CD4-positive, alpha-beta T cell treated with Interleukin-21 for 1 hour (primary cell): ENCODE measurements at regions not wholly inside any gene's neighbourhood (a gene's known extent, or its start where the extent isn't known, plus 50 kb on each side); places are given as distances from the start of the nearest gene placed in this dataset.

ENCODE experiments used
- DNase-seq: peaks from one replicate; pipeline ENCODE4 v3.0.0-alpha.2; 2020

- no peak for DNase-seq
These were observed 248.5 kb downstream of the HAUS1 start for GRCh38 chr18:46352520-46353250.

GRCh38 chr18:46353460-46353859 lies 249.3 kb downstream of the HAUS1 start:
- DNase-seq = no peak

GRCh38 chr18:46356278-46357033 lies 252.3 kb downstream of the HAUS1 start:
- DNase-seq = no peak

GRCh38 chr18:46360102-46360699 lies 256.0 kb downstream of the HAUS1 start:
- no peak for DNase-seq

GRCh38 chr18:46360866-46361265 lies 256.7 kb downstream of the HAUS1 start:
- no peak for DNase-seq

GRCh38 chr18:46362533-46362932 lies 258.3 kb downstream of the HAUS1 start:
- DNase-seq = no peak

- DNase-seq = no peak
These were observed 259.9 kb downstream of the HAUS1 start for GRCh38 chr18:46364048-46364447.

GRCh38 chr18:46366201-46366600 lies 262.0 kb downstream of the HAUS1 start:
- DNase-seq = no peak

- no peak for DNase-seq
These were observed 262.7 kb downstream of the HAUS1 start for GRCh38 chr18:46366751-46367376.

- no peak for DNase-seq
These were observed 265.1 kb downstream of the HAUS1 start for GRCh38 chr18:46369323-46369722.

- no peak for DNase-seq
These were observed 266.7 kb downstream of the HAUS1 start for GRCh38 chr18:46370898-46371297.

GRCh38 chr18:46372670-46373069 lies 268.5 kb downstream of the HAUS1 start:
- no peak for DNase-seq

- DNase-seq = no peak
These were observed 268.9 kb downstream of the HAUS1 start for GRCh38 chr18:46373131-46373530.

GRCh38 chr18:46373791-46374190 lies 269.6 kb downstream of the HAUS1 start:
- no peak for DNase-seq

- DNase-seq = no peak
These were observed 270.7 kb downstream of the HAUS1 start for GRCh38 chr18:46374850-46375249.

- no peak for DNase-seq
These were observed 273.4 kb downstream of the HAUS1 start for GRCh38 chr18:46377557-46377956.

GRCh38 chr18:46378126-46378863 lies 274.1 kb downstream of the HAUS1 start:
- DNase-seq = no peak

GRCh38 chr18:46378864-46379207 lies 274.7 kb downstream of the HAUS1 start:
- DNase-seq = no peak

- DNase-seq = no peak
These were observed 275.3 kb downstream of the HAUS1 start for GRCh38 chr18:46379323-46379950.

- DNase-seq = no peak
These were observed 271.9 kb downstream of the LOXHD1 start for GRCh38 chr18:46385124-46385523.

GRCh38 chr18:46386788-46387187 lies 270.2 kb downstream of the LOXHD1 start:
- DNase-seq = no peak

- DNase-seq = no peak
These were observed 269.4 kb downstream of the LOXHD1 start for GRCh38 chr18:46387441-46388131.
